ENCODE measurements at regions not wholly inside any gene's neighbourhood (a gene's known extent, or its start where the extent isn't known, plus 50 kb on each side); places are given as distances from the start of the nearest gene placed in this dataset.

- ChIA-PET CTCF (no interaction called here), POLR2A (no interaction called here)
- DNase-seq (ENCODE audit: low read depth, low spot score): no peak
- Histone ChIP-seq H3K27ac (ENCODE audit: low read depth, low read length) (no peak overlapping the region), H3K9me3 (ENCODE audit: control insufficient read depth, insufficient read depth, low read length) (no peaks in the 10 kb centered on the region), H3K4me3 (ENCODE audit: low read depth, low read length) (no peak overlapping the region), H3K27me3 (ENCODE audit: control insufficient read depth, insufficient read depth, low read length) (no peaks in the 10 kb centered on the region)
- no peak for TF ChIP-seq CTCF (IDR thresholded peaks at IDR 0.05; ENCODE audit: low read depth, low read length)
Observed at GRCh38 chr4:131989576-131989975, 1159.5 kb upstream of the PCDH10 start.

GRCh38 chr4:132001542-132001941 is 1147.6 kb upstream of the PCDH10 start:
- CTCF ChIA-PET: no interaction called here
- POLR2A ChIA-PET: no interaction called here
- TF ChIP-seq CTCF (IDR thresholded peaks at IDR 0.05; ENCODE audit: low read depth, low read length): no peak
- peak; percentile 18 for DNase-seq (ENCODE audit: low read depth, low spot score)
- no peak overlapping the region for H3K27ac ChIP-seq (ENCODE audit: low read depth, low read length)
- no peaks in the 10 kb centered on the region for H3K9me3 ChIP-seq (ENCODE audit: control insufficient read depth, insufficient read depth, low read length)
- no peaks in the 10 kb centered on the region for H3K27me3 ChIP-seq (ENCODE audit: control insufficient read depth, insufficient read depth, low read length)
- H3K4me3 ChIP-seq (ENCODE audit: low read depth, low read length): no peak overlapping the region

DNA sequence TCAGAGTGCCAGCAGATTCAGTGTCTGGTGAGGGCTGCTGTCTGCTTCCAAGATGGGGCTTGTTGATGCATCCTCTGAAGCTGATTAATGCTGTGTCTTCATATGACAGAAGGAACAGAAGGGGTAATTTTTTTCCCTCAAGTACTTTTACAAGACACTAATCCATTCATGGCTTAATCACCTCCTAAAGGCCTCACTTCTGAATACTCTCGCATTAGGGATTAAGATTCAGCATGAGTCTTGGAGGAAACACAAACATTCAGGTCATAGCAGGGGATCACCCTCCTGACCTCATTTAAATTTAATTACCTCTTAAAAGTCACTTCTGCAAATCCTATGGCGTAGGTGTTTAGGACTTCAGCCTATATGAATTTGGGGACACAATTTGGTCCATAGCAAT is 1145.5 kb upstream of the PCDH10 start:
- CTCF ChIA-PET: no interaction called here
- Histone ChIP-seq H3K9me3 (ENCODE audit: control insufficient read depth, insufficient read depth, low read length) (no peaks in the 10 kb centered on the region), H3K27me3 (ENCODE audit: control insufficient read depth, insufficient read depth, low read length) (no peaks in the 10 kb centered on the region), H3K4me3 (ENCODE audit: low read depth, low read length) (no peak overlapping the region), H3K27ac (ENCODE audit: low read depth, low read length) (no peak overlapping the region)
- TF ChIP-seq CTCF (IDR thresholded peaks at IDR 0.05; ENCODE audit: low read depth, low read length): no peak
- POLR2A ChIA-PET: no interaction called here
- no peak for DNase-seq (ENCODE audit: low read depth, low spot score)

- CTCF ChIA-PET: no interaction called here
Observed at GRCh38 chr4:132015321-132015720, 1133.8 kb upstream of the PCDH10 start.

DNA sequence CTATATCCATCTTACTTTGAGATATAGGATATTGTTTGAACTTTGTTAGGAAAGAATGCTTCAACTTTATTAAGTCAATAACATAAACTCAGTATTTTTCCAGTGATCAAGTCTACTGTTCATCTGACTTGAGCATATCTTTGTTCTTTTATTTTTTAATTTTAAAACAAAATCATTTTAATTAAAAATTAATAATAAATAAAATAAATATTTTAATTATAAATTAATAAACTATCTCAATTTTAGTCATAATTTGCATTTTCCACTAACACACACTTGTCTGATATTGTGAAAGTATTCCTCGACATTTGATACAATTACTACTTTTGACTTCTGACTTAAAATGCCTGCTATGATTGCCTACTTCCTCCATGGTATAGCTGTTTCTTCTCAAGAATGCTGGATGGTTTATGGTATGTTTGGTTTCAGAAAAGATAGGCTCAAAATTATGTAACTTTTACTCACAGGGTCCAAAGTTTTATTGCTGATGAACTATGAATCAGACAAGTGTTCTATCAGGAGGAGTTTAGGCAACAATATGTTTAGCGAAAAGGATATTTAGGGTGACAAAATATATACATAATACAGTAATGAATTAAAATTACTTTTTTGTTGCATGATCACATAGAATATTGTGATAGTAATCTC is 1132.3 kb upstream of the PCDH10 start:
- ChIA-PET CTCF (no interaction called here), POLR2A (no interaction called here)
- DNase-seq (ENCODE audit: low read depth, low spot score): no peak
- Histone ChIP-seq H3K9me3 (ENCODE audit: control insufficient read depth, insufficient read depth, low read length) (no peaks in the 10 kb centered on the region), H3K27me3 (ENCODE audit: control insufficient read depth, insufficient read depth, low read length) (no peaks in the 10 kb centered on the region), H3K4me3 (ENCODE audit: low read depth, low read length) (no peak overlapping the region), H3K27ac (ENCODE audit: low read depth, low read length) (no peak overlapping the region)
- no peak for TF ChIP-seq CTCF (IDR thresholded peaks at IDR 0.05; ENCODE audit: low read depth, low read length)

More at GRCh38 chr4:132015321-132015720, 1133.8 kb upstream of the PCDH10 start:
- H3K27me3 ChIP-seq (ENCODE audit: control insufficient read depth, insufficient read depth, low read length): no peaks in the 10 kb centered on the region
- H3K9me3 ChIP-seq (ENCODE audit: control insufficient read depth, insufficient read depth, low read length): no peaks in the 10 kb centered on the region; the same call in 1 of the 2 replicates
- H3K27ac ChIP-seq (ENCODE audit: low read depth, low read length): no peak overlapping the region
- TF ChIP-seq CTCF (IDR thresholded peaks at IDR 0.05; ENCODE audit: low read depth, low read length): no peak
- POLR2A ChIA-PET: no interaction called here
- H3K4me3 ChIP-seq (ENCODE audit: low read depth, low read length): no peak overlapping the region
- DNase-seq (ENCODE audit: low read depth, low spot score): no peak

All from AG04450 (cell line).